ENCODE measurements at regions not wholly inside any gene's neighbourhood (a gene's known extent, or its start where the extent isn't known, plus 50 kb on each side); places are given as distances from the start of the nearest gene placed in this dataset.

DNA sequence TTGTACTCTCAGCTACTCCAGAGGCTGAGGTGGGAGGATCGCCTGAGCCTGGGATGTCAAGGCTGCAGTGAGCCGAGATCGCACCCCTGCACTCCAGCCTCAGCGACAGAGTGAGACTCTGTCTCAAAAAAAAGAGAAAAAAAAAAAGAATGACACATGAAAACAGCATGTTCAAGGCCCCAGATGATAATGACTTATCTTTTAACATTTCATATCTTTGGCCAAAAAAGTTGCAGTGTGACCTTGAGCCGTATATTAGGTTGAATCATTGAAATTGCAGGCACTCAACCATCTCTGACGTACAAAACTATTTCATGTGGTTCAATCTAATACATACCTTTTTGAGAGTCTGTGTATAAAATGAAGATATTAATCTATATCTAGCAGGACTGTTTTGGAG is 79.1 kb upstream of the CPEB4 start:
- Histone ChIP-seq H3K36me3 (no peaks in the 10 kb centered on the region), H3K27me3 (no peaks in the 10 kb centered on the region), H3K27ac (no peak overlapping the region), H3K4me1 (no peaks in the 10 kb centered on the region), H3K4me3 (no peak overlapping the region), H3K9me3 (no peaks in the 10 kb centered on the region)
- no peak for TF ChIP-seq POLR2A (IDR thresholded peaks at IDR 0.05)
- TF ChIP-seq, protein P1, sequence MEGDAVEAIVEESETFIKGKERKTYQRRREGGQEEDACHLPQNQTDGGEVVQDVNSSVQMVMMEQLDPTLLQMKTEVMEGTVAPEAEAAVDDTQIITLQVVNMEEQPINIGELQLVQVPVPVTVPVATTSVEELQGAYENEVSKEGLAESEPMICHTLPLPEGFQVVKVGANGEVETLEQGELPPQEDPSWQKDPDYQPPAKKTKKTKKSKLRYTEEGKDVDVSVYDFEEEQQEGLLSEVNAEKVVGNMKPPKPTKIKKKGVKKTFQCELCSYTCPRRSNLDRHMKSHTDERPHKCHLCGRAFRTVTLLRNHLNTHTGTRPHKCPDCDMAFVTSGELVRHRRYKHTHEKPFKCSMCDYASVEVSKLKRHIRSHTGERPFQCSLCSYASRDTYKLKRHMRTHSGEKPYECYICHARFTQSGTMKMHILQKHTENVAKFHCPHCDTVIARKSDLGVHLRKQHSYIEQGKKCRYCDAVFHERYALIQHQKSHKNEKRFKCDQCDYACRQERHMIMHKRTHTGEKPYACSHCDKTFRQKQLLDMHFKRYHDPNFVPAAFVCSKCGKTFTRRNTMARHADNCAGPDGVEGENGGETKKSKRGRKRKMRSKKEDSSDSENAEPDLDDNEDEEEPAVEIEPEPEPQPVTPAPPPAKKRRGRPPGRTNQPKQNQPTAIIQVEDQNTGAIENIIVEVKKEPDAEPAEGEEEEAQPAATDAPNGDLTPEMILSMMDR (IDR thresholded peaks at IDR 0.05): no peak
- intact Hi-C loops (cut with DNase I; ENCODE audit: low total_unique reads): no loop called here
- no peak for DNase-seq

DNA sequence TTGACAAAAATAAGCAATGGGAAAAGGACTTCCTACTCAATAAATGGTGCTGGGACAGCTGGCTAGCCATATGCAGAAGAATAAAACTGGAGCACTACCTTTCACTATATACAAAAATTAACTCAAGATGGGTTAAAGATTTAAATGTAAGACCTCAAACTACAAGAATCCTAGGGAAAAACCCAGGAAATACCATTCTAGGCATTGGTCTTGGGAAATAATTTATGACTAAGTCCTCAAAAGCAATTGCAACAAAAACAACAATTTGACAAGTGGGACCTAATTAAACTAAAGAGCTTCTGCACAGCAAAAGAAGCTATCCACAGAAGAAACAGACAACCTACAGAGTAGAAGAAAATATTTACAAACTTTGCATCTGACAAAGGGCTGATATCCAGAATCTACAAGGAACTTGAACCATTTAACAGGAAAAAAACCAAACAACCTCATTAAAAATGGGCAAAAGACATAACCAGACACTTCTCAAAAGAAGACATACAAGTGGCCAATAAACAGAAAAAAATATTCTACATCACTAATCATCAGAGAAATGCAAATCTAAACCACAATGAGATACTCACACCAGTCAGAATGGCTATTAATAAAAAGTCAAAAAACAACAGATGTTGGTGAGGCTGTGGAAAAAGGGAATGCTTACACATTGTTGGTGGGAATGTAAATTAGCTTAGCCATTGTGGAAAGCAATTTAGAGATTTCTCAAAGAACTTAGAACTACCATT is 75.2 kb upstream of the CPEB4 start:
- H3K4me1 ChIP-seq: no peaks in the 10 kb centered on the region
- no peak for DNase-seq
- no peak overlapping the region for H3K27ac ChIP-seq
- no peak for TF ChIP-seq POLR2A (IDR thresholded peaks at IDR 0.05)
- TF ChIP-seq, protein P1 (IDR thresholded peaks at IDR 0.05): no peak
- H3K9me3 ChIP-seq: no peaks in the 10 kb centered on the region
- intact Hi-C loops (cut with DNase I; ENCODE audit: low total_unique reads): no loop called here
- H3K36me3 ChIP-seq: no peaks in the 10 kb centered on the region
- H3K4me3 ChIP-seq: no peak overlapping the region
- H3K27me3 ChIP-seq: no peaks in the 10 kb centered on the region

DNA sequence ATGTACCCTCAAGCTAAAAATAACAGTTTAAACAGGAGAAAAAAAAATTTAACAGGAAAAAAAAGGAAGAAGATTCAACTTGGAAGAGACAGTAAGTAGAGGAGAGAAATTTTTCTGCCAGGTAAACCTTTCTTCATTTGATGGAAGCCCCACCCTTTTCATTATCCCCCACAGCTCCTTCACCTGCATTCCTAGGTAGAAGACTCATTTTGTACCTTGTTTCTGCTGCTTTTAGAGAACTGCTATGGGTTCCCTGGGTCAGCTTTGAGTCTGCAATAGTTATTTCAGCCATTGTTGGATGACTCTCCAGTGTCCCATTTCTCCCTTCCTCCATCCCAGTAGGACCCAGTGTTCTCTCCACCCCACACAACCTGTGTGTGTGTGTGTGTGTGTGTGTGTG is 74.1 kb upstream of the CPEB4 start:
- Histone ChIP-seq H3K4me3 (no peak overlapping the region), H3K27me3 (no peaks in the 10 kb centered on the region), H3K9me3 (no peaks in the 10 kb centered on the region), H3K4me1 (no peaks in the 10 kb centered on the region), H3K36me3 (no peaks in the 10 kb centered on the region), H3K27ac (no peak overlapping the region)
- intact Hi-C loops (cut with DNase I; ENCODE audit: low total_unique reads): no loop called here
- no peak for DNase-seq
- TF ChIP-seq, protein P1 (IDR thresholded peaks at IDR 0.05): no peak
- TF ChIP-seq POLR2A (IDR thresholded peaks at IDR 0.05): no peak

DNA sequence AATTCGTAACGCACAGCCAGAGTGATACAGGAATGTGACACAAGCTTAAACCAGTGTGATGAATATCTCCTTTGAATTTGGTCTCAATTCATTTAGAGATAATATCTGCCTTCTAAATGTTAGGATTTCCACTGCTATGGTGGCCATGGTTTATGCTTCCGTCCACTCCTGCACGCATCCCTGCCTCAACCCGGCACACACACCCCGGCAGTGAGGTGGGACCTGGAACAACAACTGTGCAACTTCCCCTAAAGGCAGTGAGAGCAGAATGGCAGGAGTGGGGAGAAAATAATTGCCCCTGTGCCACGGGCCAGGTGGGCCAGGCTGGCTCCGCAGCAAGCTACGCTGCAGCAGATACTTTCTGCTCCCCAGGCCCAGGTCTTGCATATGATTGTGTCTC is 72.6 kb upstream of the CPEB4 start:
- intact Hi-C loops (cut with DNase I; ENCODE audit: low total_unique reads): no loop called here
- Histone ChIP-seq H3K27me3 (no peaks in the 10 kb centered on the region), H3K9me3 (no peaks in the 10 kb centered on the region)

DNA sequence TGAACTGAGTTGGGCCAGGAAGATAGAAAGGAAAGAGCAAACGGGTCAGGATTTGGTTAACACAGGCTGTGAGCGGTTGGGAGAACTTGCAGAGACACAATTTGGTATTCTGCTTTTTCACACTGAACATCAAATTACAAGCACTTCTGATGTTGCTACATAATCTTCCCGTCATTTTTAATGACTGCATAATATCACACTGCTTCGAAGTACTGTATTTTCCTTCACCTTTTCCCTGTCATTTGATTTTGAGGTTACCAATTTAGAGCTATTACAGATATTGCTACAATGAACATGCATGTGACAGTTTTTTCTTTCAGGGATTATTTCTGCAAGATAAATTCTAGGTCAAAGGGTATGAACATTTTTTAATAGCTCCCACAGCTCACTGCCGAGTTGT is 71.4 kb upstream of the CPEB4 start:
- Histone ChIP-seq H3K9me3 (no peaks in the 10 kb centered on the region), H3K4me3 (no peak overlapping the region), H3K27me3 (no peaks in the 10 kb centered on the region), H3K36me3 (no peaks in the 10 kb centered on the region), H3K4me1 (no peaks in the 10 kb centered on the region), H3K27ac (no peak overlapping the region)
- intact Hi-C loops (cut with DNase I; ENCODE audit: low total_unique reads): no loop called here
- no peak for DNase-seq
- no peak for TF ChIP-seq POLR2A (IDR thresholded peaks at IDR 0.05)
- TF ChIP-seq, protein P1 (IDR thresholded peaks at IDR 0.05): no peak

More for the DNA sequence above, 72.6 kb upstream of the CPEB4 start:
- Histone ChIP-seq H3K36me3 (no peaks in the 10 kb centered on the region), H3K4me3 (no peak overlapping the region), H3K27ac (no peak overlapping the region), H3K4me1 (no peaks in the 10 kb centered on the region)
- TF ChIP-seq POLR2A (IDR thresholded peaks at IDR 0.05): no peak
- TF ChIP-seq, protein P1 (IDR thresholded peaks at IDR 0.05): no peak
- DNase-seq: no peak
